ES-I3 (cell line): ENCODE measurements at regions not wholly inside any gene's neighbourhood (a gene's known extent, or its start where the extent isn't known, plus 50 kb on each side); places are given as distances from the start of the nearest gene placed in this dataset.
"Not testable (repeated sequence)": the region's sequence is repeated elsewhere in the genome, so short reads cannot be mapped to it uniquely, and the experiment has no call there.

Experiments used
- H3K36me3 ChIP-seq: 2 replicates; pipeline ENCODE4 v1.6.1; 2013; ENCODE audit warnings: mild to moderate bottlenecking, low read length, control low read depth, moderate library complexity; ENCODE audit not compliant: insufficient read depth
- H3K4me1 ChIP-seq: 2 replicates; pipeline ENCODE4 v1.6.1; 2013; ENCODE audit warnings: mild to moderate bottlenecking, control low read depth, low read length; ENCODE audit not compliant: insufficient read depth
- H3K9ac ChIP-seq: 2 replicates; pipeline ENCODE4 v1.6.1; 2013; ENCODE audit warnings: low read depth, mild to moderate bottlenecking, low read length, moderate library complexity
- H3K9me3 ChIP-seq: 2 replicates; pipeline ENCODE4 v1.6.1; 2013; ENCODE audit warnings: mild to moderate bottlenecking, low read length, moderate library complexity; ENCODE audit not compliant: control insufficient read depth, insufficient read depth

DNA sequence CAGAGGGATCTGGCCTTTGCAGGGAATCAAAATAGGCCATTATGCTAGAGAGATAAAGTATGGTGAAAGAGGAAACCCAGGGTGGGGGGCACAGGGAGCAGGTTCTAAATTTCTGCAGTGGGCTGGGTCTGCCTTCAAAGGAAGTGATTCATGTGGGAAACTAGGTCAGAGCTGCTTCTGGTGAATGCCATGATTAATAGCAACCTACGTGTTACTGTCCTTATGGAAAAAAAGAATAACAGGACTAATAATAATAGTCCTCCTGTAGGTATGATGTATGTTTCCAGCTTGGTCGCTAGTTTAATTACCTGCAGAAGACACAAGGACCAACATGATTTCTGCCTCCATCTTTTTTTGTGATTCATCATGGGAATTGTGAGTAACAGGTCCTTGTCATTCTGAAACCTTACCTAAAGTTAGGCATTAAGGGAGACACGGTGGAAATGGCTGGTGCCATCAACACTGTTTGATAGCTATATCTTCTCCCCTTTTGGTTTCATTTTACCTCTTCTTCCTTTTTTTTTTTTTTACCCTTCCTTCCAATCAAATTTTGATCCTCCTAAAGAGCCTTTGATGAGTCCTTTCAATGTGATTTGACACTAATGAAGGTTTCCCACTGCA, 180.4 kb downstream of the CPEB2 start:
- Histone ChIP-seq H3K9ac (no peak overlapping the region), H3K4me1 (no peaks in the 10 kb centered on the region), H3K36me3 (no peaks in the 10 kb centered on the region), H3K9me3 (peaks cover under 1% of the 10 kb centered on the region)

DNA sequence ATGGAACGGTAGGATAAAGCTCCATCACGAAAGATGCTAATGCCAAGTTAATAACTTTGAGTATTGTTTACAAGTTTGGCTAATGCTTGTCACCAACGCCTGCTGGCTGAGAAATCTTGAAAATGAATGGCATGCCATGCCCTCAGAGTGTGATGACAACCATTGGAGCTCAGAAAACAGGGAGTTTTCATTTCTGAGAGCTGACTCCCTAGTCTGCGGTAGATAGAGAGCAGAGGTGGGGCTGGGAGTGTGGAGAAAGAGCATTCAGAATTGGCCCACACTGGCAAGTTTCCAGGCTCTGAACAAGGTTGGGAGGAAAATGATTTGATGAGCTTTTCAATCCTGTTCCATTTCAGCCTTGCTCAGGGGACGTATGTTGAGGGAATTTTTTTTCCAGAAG, 183.9 kb downstream of the CPEB2 start:
- no peaks in the 10 kb centered on the region for H3K36me3 ChIP-seq
- no peaks in the 10 kb centered on the region for H3K4me1 ChIP-seq
- H3K9me3 ChIP-seq, result peaks cover 4% of the 10 kb centered on the region
- H3K9ac ChIP-seq, result no peak overlapping the region

DNA sequence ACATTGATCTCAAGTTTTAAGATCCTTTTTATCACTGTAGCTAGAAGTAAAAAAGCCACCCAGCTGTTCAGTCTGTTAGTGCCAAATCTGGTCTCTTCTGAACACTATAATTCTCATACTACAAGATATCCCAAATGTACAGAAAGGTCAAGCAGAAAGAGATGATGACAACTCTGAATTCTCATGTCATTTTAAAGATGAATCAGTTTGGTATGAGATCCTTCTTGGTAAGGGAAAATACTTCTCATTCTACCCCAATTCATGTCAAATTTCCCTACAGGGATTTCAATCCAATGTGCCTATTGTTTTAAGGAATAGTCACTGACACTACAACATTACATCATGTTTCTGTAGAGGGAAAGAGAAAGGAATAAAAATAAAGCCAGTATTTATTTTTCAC, 184.5 kb downstream of the CPEB2 start:
- Histone ChIP-seq H3K36me3 (no peaks in the 10 kb centered on the region), H3K4me1 (no peaks in the 10 kb centered on the region), H3K9ac (no peak overlapping the region), H3K9me3 (peaks cover 4% of the 10 kb centered on the region)

DNA sequence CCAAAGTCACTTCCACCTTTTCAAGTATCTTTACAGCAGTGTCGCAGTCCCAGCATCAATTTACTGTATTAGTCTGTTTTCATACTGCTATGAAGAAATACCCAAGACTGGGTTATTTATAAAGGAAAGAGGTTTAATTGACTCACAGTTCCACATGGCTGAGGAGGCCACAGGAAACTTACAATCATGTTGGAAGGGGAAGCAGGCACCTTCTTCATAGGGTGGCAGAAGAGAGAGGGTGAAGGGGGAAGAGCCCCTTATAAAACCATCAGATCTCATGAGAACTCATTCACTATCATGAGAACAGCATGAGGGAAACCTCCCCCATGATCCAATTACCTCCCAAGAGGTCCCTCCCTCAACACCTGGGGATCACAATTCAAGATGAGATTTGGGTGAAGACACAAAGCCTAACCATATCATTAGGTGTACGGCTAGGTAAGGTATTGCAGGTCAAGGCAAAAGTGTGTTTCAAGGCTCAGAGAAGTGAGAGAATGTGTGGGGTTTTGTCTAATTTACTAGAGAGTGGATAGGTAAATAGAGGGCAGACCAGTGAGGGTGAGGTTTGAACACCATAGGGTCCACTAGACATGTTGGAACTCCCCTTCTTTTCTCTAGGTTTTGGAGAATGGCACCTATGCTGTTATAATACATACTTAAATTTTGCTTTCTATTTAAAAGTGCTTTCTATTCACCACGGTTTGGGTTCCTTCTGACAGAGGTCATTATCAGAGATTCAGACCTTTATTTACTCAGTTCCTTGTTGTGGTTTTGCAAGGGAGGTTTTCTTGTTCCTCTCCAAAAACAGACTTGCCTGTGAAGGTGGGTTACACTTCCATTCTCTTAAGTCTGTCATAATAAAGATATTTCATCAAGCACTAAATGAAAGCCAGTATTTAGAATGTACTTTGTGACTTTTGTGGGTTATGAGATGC, 186.6 kb downstream of the CPEB2 start:
- H3K9me3 ChIP-seq, result peaks cover 4% of the 10 kb centered on the region
- no peaks in the 10 kb centered on the region for H3K36me3 ChIP-seq
- no peak overlapping the region for H3K9ac ChIP-seq
- H3K4me1 ChIP-seq, result no peaks in the 10 kb centered on the region

DNA sequence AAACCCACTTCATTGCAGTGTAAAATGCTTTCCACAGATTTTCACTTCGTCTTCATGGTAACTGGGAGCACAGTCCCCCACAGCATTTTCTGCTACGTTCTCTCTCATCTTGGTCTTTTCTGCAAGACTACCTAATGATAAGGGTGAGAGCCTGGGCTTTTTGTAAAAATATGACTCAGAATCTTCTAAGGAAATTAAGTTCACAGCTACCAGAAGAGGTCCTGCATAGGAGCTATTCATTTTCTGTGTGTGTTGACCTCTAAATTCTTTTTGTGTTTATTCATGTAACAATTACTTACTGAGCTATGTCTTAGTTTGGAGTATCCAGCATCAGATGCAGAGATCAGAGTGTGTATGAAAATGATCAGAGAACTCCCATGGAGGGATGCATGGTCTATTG, 192.2 kb downstream of the CPEB2 start:
- Histone ChIP-seq H3K4me1 (peaks cover 19% of the 10 kb centered on the region), H3K9me3 (no peaks in the 10 kb centered on the region), H3K9ac (no peak overlapping the region), H3K36me3 (no peaks in the 10 kb centered on the region)

DNA sequence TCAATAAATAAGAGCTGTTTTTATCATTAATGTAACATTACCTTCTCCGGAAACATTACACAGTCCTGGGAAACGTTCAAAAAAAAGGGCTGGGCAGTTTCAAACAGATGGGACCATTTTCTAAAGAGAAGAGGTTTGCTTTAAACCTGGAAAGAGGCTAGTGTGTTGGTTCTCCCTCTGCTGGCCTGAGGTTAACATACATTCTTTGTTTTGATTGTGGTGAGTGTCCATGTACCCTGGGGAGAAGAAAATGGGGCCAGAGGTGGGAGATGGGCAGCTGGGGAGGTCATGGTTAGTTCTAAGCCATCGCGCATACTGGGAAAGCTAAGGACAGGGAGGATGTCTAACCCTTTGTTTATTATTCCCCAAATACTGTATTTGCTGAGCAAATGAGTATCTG, 194.7 kb downstream of the CPEB2 start:
- H3K4me1 ChIP-seq, result peaks cover 19% of the 10 kb centered on the region
- H3K9ac ChIP-seq, result no peak overlapping the region
- H3K9me3 ChIP-seq, result no peaks in the 10 kb centered on the region
- no peaks in the 10 kb centered on the region for H3K36me3 ChIP-seq

DNA sequence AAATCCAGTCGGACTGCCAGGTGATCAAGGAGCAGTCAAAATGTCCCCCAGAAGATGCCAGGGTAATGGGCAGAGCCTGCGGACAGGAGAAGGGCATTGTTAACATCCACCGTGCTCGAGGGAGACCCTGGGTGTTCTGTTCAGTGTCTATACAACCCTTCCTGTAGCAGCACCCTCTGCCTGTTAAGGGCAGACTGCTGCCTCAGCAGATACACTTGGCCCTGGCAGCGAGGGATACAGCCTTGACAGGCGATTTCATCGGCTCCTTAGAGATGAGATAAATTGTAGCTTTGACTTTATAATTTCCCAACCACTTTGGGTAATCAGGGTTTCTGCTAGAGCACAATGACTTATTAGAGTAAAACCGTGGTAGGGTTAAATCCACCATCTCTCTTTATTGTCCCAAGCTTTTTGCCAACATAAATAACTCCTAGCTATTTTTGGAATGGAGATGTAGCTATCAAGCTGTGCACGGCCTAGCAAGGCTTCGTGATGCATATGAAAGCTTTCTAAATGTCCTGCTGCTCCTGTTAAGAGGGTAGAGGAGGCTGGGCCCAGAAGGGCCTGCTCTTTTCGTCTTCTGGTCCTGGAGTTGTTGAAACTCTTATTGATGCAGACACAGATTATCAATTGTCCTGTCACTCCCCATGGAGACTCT, 195.9 kb downstream of the CPEB2 start:
- peaks cover 19% of the 10 kb centered on the region for H3K4me1 ChIP-seq
- no peaks in the 10 kb centered on the region for H3K9me3 ChIP-seq
- H3K36me3 ChIP-seq, result no peaks in the 10 kb centered on the region
- H3K9ac ChIP-seq, result no peak overlapping the region

DNA sequence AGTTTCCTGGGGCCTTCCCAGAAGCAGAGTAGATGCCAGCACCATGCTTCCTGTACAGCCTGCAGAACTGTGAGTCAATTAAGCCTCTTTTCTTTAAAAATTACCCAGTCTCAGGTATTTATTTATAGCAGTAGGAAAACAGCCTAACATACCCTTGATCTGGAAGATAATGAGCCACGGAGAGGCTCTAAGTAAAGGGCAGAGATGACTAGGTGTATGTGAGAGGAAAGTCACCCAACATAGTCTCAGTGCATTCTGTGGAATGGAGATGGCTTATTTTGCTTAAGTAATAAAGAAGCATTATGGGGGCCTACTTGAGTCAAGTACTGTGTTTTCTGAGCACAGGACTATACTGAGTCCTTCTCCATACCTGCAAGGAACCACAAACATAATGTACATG, 199.5 kb downstream of the CPEB2 start:
- no peaks in the 10 kb centered on the region for H3K36me3 ChIP-seq
- H3K9me3 ChIP-seq, result peaks cover 3% of the 10 kb centered on the region
- no peak overlapping the region for H3K9ac ChIP-seq
- H3K4me1 ChIP-seq, result peaks cover 19% of the 10 kb centered on the region

DNA sequence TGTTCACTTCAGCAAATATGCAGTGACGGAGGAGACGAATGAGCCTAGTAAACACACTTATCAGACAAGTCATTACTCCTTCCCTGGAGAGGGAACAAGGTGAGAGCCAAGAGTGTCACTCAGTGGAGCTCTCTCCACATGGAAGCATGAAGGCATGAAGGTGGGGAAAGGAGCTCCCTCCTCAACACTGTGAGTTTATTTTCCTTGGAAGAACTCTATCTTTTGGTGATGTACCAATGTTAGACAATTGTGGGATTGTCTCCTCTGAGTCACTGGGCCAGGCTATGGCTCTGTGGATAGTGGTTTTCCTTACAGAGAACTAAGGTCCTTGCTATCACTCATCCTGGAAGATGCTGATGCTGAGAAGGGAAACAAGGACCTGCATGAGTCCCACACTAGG, 200.2 kb downstream of the CPEB2 start:
- Histone ChIP-seq H3K9ac (no peak overlapping the region), H3K4me1 (peaks cover 16% of the 10 kb centered on the region), H3K36me3 (no peaks in the 10 kb centered on the region), H3K9me3 (peaks cover 6% of the 10 kb centered on the region)

DNA sequence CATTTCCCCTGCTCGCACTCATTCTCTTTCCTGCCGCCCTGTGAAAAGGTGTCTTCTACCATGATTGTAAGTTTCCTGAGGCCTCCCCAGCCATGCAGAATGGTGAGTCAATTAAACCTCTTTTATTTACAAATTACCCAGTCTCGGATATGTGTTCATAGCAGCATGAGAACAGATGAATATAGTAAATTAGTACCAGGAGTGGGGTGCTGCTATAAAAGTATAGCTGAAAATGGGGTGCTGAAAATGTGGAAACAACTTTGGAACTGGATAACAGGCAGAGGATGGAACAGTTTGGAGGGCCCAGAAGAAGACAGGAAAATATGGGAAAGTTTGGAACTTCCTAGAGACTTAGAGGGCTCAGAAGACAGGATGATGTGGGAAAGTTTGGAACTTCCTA, 204.2 kb downstream of the CPEB2 start:
- not testable (repeated sequence) for H3K9ac ChIP-seq, H3K9me3 ChIP-seq, H3K36me3 ChIP-seq, H3K4me1 ChIP-seq

DNA sequence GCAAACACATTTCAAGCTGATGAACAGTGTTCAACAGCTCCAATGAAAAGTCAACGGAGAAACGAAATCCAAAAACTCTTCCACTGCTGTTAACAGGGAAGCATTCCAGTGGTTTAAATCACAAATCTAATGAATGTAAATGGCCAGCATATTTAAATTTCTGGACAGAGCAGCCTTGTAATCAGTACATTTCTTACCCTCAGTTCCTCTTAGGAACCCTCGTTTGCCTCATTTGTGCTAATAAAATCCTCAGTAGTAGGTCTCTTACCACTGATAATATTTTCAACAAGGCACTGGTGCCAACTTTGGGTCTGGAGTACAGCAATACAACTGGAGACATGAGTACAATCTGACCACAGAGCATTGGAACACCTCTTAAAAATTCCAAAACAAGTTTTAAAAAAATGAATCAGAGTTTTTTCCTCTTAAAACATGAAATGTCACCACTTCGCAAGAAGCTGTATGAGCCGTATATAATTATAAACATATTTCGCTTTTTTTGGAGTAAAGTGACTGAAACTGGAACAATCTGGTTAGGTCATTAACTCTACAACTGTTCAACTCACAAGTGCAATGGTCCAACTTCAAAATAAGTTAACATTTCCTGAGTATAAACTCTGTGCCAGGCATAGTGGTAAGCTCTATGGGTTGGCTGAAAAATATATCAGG, 211.2 kb downstream of the CPEB2 start:
- no peak overlapping the region for H3K9ac ChIP-seq
- no peaks in the 10 kb centered on the region for H3K9me3 ChIP-seq
- no peaks in the 10 kb centered on the region for H3K36me3 ChIP-seq
- peaks cover 7% of the 10 kb centered on the region; the same call in 1 of the 2 replicates for H3K4me1 ChIP-seq

DNA sequence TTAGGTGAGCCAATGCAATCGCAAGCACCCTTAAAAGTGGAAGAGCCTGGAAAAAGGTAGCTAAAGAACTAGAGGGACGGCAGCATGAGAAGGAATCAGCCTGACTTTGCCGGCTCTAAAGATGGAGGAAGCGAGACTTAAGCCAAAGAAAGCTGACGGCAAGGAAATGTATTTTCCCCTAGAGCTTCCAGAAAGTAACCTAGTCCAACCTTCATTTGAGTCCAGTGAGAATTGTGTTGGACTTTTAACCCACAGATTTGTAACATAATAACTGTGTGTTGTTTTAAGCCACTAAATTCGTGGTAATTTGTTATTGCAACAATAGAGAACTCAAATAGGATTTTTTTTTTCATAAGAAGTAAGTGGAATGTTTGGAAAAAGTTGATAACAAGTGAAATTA, 212.7 kb upstream of the C1QTNF7 start:
- Histone ChIP-seq H3K36me3 (no peaks in the 10 kb centered on the region), H3K9ac (no peak overlapping the region), H3K9me3 (no peaks in the 10 kb centered on the region), H3K4me1 (peaks cover 7% of the 10 kb centered on the region; the same call in 1 of the 2 replicates)

DNA sequence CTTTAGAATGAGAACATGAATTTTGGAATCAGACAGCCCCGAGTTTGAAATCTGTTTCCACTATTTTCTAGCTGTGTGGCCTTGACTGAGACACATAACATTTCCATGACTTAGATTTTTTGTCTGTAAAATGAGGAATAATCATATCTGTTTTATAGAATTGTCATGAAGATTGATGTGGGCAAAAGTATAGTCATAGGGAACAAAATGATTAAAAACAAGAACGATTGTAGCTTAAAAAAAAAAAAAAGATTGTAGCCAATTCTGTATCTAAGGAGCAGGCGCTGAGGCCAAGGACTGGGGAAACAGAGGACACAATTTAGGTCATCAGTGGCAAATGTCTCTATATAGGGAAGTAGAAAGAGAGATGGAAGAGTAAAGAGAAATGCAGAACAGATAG, 201.6 kb upstream of the C1QTNF7 start:
- Histone ChIP-seq H3K36me3 (no peaks in the 10 kb centered on the region), H3K9ac (no peak overlapping the region), H3K4me1 (no peaks in the 10 kb centered on the region), H3K9me3 (no peaks in the 10 kb centered on the region)

DNA sequence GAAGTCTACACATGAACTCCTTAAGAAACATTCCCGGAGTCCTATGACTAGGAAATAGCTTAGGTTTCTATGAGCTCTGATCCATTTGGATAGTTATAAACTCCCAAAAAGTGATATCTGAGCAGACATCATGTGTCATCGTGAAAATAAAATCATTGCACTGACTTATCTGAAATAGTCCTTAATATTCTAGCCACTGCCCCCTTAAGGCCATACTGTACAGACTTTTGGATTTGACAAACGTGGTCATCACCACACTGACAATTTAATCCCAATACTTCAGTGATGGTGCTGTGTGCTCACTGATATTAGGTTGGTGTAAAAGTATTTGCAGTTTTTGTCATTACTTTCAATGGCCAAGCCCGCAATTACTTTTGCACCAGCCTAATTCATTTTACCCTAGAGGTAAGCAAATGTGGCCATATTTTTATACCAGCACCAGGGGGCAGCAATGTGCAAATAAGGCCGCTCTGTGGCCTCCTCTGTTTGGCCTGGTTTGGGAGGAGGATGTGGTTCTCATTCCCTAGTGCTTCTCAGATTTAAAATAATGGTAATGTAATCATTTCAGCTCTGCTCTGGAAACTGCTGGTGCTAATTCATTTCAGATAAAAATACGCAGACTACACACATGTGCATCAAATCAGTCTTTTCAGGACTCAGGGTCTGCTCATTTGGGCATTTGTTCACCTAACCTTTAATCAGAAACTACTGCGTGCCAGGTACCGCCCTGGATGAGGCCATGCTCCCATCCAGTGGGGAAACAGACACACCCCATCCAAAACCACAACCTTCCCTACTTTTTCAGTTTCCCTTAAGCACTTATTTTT, 196.4 kb upstream of the C1QTNF7 start:
- no peaks in the 10 kb centered on the region for H3K9me3 ChIP-seq
- no peak overlapping the region for H3K9ac ChIP-seq
- H3K4me1 ChIP-seq, result peaks cover 11% of the 10 kb centered on the region
- no peaks in the 10 kb centered on the region for H3K36me3 ChIP-seq
